GM19351 (cell line): ENCODE measurements at regions not wholly inside any gene's neighbourhood (a gene's known extent, or its start where the extent isn't known, plus 50 kb on each side); places are given as distances from the start of the nearest gene placed in this dataset.
"Not testable (repeated sequence)": the region's sequence is repeated elsewhere in the genome, so short reads cannot be mapped to it uniquely, and the experiment has no call there.

Experiments
- ATAC-seq: cut with Tn5 transposase; IDR thresholded peaks from one replicate; pipeline ENCODE4 v1.9.1; 2021; ENCODE audit warnings: mild to moderate bottlenecking, moderate library complexity; ENCODE audit not compliant: unreplicated experiment

DNA sequence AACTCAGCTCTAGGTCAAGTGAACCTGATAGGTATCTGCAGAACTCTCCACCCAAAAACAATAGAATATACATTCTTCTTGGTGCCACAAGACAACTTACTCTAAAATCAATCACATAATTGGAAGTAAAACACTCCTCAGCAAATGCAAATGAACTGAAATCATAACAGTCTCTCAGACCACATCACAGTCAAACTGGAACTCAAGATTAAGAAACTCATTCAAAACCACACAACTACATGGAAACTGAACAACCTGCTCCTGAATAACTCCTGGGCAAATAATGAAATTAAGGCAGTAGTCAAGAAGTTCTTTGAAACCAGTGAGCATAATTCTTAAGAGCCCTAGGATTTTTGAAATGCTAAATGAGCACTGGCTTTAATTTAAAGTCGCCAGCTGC is 125.4 kb upstream of the PDE4D start:
- not testable (repeated sequence) for ATAC-seq

DNA sequence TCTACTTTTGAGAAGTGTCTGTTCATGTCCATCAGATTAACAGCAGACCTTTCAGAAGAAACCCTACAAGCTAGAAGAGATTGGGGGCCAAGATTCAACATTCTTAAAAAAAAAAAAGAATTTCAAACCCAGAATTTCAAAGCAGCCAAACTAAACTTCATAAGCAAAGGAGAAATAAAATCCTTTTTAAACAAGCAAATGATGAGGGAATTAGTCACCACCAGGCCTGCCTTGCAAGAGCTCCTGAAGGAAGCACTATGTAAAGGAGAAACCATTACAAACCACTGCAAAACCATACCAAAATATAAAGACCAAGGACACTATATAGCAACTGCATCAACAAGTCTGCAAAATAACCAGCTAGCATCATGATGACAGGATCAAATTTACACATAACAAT is 124.6 kb upstream of the PDE4D start:
- no peak for ATAC-seq

DNA sequence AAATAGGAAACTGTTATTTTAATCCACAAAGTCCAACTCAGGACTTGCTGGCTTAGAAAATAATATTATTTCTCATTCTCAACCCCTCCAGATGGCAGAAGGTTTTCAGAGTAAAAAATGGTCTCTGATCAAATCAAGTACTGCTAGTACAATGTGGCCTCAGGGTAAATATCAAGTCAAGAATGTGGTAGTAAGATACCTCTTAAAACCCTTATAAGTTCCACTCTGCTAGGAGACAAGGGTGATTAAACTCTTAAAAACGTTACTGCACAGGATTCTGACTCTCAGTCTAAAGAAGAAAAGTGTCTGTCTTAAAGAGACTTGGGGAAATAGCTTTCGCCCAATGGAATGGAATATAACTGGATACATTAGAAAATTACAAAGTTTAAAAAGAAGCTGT is 120.8 kb upstream of the PDE4D start:
- no peak for ATAC-seq

DNA sequence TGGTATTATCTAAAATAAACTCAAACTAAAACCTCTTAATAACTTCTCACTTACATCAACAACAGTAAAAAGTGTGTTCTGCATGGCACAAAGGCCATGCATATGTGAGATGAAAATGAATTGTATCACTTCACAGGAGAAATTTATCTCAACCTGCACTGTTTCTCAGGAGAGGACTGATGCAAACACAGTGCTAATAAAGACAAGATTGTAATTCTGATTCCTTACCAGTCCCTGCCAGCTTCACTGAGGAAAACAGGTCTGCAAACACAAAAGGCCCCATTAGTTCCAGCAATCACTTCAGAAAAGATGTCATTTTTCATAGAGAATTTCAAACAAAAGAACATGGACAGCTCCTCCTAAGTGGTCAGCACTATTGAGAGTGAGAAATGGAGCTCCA is 117.3 kb upstream of the PDE4D start:
- no peak for ATAC-seq

DNA sequence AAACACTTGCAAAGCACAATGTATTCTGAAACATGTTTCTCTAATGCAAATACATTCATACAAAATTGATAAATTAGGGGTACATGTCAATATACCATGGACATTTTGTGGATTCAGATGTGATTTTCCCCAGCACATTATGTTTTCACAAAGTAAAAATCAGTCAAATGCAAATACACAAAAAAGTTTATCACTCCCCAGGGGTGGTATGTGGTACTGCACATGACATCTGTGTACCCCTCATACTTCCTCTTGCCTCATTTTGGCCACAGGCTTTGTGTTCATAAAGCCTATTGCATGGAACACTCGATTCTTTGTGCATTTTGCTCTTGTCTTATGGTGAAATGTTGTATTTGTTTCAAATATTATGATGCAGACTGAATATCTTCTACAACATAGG is 116.8 kb upstream of the PDE4D start:
- ATAC-seq, result peak; percentile 59

DNA sequence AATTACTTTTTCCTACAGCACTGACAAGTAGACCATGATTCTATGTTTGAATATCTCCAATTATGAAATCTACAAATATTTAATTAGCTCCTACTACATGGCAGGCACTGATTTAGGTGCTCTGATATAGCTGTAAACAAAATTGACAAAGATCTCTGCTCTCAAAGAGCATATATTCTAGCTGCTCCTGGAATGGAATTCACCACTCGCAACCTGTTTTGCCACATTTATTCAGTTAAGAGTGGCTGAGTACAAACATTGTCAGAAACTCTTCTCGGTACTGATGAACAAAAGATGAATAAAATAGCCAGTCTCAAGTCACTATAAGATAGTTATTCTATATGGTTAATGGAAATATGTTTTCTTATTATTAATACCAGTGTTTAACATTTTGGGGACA is 114.2 kb upstream of the PDE4D start:
- ATAC-seq, result no peak

DNA sequence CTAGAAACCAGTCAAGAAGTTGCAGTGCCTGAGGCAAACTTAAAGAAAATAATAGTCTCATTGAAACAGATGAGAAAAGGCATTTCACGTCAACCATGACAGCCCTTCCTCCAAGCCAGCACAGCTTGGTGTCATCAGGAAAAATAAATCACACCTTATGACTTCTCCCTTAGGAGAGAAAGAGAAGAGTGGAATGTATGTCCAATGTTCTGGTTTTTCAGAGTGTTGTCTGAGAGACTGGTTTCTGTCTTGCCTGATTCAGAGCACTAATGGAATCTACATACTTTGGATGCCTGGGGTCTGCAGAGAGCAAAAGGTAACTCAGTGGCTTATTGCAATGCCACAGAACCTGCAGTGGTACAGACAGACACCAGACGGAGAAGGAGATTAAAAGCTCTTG is 105.5 kb upstream of the PDE4D start:
- no peak for ATAC-seq

DNA sequence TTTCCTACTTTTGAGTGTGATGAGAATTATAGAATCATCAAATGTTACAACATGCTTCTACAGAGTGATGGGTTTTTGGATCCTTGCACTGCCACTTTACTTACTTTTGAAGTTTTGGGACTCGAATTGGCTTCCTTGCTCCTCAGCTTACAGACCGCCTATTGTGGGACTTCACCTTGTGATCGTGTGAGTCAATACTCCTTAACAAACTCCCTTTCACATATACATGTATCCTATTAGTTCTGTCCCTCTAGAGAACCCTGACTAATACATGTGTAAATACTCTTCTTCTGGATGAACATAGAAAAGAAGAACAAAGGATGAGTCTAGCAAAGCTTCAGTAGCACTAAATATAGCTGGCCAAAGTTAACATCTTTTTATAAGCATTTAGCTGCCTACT is 98.7 kb upstream of the PDE4D start:
- no peak for ATAC-seq

DNA sequence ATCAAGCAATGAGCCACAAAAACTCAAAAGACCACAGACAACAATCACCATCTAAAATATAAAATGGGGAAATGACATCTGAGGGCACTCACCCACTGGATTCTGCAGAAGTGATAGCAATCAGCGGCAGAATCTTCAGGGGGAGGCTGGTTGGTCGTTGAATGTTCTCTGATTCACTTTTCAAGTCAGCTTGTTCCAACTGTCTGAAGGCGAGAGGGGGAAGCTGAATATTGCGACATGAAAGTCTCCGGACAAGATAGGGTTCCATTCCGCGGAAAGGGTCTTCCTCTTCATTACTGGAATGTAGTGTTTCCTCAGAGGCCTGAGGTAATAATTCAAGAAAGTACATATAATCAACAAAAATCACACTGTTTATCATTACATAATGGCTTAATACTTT is 94.9 kb upstream of the PDE4D start:
- ATAC-seq, result no peak

DNA sequence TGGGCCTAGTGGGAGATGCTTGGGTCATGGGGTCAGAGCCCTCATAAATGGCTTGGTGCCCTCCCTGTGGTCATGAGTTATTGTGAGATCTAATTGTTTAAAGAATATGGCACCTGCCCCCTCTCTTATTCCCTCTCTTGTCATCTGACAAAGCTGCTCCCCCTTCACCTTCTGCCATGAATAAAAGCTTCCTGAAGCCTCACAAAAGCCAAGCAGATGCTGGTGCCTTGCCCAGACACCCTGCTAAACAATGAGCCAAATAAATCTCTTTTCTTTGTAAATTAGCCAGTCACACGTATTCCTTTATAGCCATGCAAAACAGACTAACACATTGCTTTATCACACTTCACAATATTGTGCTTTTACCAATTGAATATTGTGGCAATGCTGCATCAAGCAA is 82.8 kb upstream of the PDE4D start:
- ATAC-seq, result no peak

DNA sequence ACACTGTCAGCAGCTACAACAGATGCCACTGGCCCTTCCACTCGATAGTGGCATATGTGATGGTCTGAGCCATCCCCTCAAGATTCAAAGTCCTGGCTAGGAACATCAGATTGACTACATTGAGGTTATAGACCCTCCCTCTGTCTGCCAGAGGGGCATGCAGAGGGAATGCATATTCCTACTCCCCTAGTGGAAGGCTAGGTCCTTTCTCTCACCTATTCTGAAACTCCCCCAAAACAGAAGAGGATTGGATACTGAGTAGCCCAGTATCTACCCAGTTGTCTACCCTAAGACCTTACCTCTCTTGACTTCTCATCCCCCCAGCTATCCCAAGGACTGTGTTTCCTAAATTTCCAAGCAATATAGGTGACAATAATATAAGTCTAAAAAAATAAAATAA is 78.5 kb upstream of the PDE4D start:
- no peak for ATAC-seq

DNA sequence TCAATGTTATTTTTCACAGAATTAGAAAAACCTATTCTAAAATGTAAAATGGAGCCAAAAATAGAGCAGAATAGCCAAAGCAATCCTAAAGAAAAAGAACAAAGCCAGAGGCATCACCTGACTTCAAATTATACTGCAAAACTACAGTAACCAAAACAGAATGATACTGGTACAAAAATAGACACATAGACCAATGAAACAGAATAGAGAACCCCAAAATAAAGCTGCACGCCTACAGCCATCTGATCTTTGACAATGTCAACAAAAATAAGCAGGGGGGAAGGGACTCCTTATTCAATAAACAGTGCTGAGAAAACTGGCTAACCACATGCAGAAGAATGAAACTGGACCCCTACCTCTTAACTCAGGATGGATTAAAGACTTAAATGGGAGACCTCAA is 65.8 kb upstream of the PDE4D start:
- ATAC-seq, result no peak

DNA sequence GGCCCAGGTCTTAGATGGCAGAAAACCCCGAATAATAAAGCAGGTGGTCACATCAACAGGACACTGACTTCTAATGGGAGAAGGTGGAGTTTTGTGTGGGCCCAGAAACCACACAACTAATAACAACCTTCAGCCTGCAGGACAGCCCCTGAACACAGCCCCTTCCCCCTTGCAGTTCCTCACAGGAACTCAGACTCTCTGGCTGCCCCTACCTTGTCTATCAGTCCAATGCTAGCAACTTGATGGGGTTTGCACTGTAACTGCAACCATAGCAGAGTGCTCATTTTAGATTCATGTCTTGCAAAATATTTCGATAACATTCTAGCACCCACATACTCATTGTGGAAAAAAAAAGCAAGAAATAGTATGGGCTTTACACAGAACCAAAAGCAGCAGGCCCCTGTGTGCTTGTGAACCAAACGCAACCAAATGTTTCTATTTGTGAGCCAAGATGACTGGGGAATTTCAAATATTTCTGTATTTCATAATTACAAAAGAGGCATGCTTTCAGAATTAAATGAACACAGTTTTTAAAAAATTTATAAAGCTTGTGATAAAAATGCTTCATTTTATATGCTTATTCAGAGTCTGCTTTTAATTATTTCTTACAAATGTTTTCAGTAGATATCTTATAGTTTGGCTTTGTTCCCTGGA is 62.7 kb upstream of the PDE4D start:
- no peak for ATAC-seq

DNA sequence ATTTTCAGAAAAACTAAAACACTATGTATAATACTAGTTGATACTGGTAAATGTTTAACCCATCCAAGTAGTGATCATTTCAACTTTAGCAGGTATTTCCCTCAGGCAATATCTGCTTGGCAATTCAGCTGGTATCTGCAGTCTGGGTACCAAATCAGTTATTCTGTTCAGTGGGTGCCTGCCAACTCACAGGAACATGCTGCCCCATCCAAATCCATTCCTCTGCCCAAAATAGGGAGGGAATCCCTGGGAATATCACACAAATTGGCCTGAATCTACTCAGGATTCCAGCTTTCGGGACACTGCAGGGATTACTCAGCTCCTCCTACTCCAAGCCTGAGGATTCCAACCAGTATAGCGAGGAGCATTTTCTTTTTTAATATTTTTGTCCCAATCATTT is 61.7 kb upstream of the PDE4D start:
- no peak for ATAC-seq

DNA sequence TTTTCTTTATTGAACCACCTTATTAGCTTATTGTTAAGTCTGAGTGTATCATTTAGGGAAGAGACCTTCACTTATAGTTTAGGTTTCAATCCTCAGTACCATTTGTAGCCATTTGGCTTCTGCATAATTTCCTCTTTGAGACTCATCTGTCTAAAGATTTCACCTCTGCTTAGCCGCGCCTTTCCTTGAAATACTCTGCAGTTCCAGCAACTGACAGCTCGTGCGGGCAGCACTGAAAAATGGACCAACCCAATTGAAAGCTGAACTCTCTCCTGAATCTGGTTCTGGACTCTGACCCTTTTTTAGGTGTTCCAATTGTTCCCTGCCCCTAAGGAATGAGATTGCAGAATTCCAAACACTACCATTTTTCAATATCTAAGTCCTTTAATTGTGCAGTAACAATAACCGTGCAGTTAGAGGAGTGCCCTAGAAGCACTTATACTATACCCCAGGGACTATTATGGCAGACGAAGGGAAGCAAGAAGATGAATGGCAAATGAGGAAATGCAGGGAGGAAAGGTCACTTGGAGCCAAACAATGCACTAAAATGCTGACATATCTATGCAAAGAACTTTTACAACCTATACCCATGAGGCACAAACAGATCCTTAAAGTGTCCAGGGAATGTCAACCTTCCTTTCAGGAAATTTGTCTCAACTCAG is 50.1 kb upstream of the PDE4D start:
- no peak for ATAC-seq
